GM23338 (cell line): ENCODE measurements at regions not wholly inside any gene's neighbourhood (a gene's known extent, or its start where the extent isn't known, plus 50 kb on each side); places are given as distances from the start of the nearest gene placed in this dataset.
A peak's percentile ranks its signal among the peaks of the same experiment; 100 is the strongest.

ENCODE experiments used
- CREB1 ChIP-seq: fragments of 250-450 bp; sonication (Bioruptor Pico); IDR thresholded peaks from 2 replicates; pipeline ENCODE4 v1.5.0; 2020; ENCODE audit warnings: low read depth, mild to moderate bottlenecking, moderate library complexity
- CTCF ChIP-seq, 2 experiments: fragments of 200-600 bp in 1 of 2; sonication (generic) in 1 of 2; conservative IDR thresholded peaks; 2 replicates each; pipeline versions ENCODE4 v1.5.1 to v1.6.1; 2016 to 2017; ENCODE audit warnings: antibody characterized with exemption in 2 of 2, low read depth in 2 of 2, mild to moderate bottlenecking in 2 of 2, moderate library complexity in 1 of 2
- ETS1 ChIP-seq: IDR thresholded peaks from 2 replicates; pipeline ENCODE4 v1.6.1; 2016; ENCODE audit warnings: antibody characterized with exemption
- EZH2 ChIP-seq: fragments of 200-600 bp; sonication (generic); IDR thresholded peaks from one replicate; pipeline ENCODE4 v1.8.0; 2017; ENCODE audit warnings: antibody characterized with exemption, mild to moderate bottlenecking, low read depth; ENCODE audit not compliant: unreplicated experiment
- EZH2phosphoT487 ChIP-seq: fragments of 200-600 bp; sonication (generic); IDR thresholded peaks from one replicate; pipeline ENCODE4 v1.8.1; 2018; ENCODE audit warnings: antibody characterized with exemption; ENCODE audit not compliant: unreplicated experiment
- JUNB ChIP-seq: IDR thresholded peaks from one replicate; pipeline ENCODE4 v1.6.1; 2016; ENCODE audit warnings: antibody characterized with exemption; ENCODE audit not compliant: unreplicated experiment
- NANOG ChIP-seq: IDR thresholded peaks from 2 replicates; pipeline ENCODE4 v1.6.1; 2016; ENCODE audit warnings: antibody characterized with exemption, borderline replicate concordance
- POLR2AphosphoS5 ChIP-seq: IDR thresholded peaks from 2 replicates; pipeline ENCODE4 v1.6.1; 2016; ENCODE audit warnings: antibody characterized with exemption, low read depth
- STAT1 ChIP-seq: IDR thresholded peaks from one replicate; pipeline ENCODE4 v1.6.1; 2016; ENCODE audit warnings: antibody characterized with exemption; ENCODE audit not compliant: unreplicated experiment
- ZNF114 ChIP-seq: fragments of 250-450 bp; sonication (Bioruptor Pico); IDR thresholded peaks from 2 replicates; pipeline ENCODE4 v1.5.0; 2020; ENCODE audit warnings: mild to moderate bottlenecking, moderate library complexity
- ZNF331 ChIP-seq: fragments of 250-450 bp; sonication (Bioruptor Pico); IDR thresholded peaks from 2 replicates; pipeline ENCODE4 v1.5.0; 2020; ENCODE audit warnings: low read depth, mild to moderate bottlenecking, moderate library complexity
- TF ChIP-seq, protein P1 (sequence below): IDR thresholded peaks from one replicate; pipeline ENCODE4 v1.6.1; 2018; ENCODE audit warnings: antibody characterized with exemption; ENCODE audit not compliant: unreplicated experiment
- TF ChIP-seq, protein P2 (sequence below): fragments of 250-450 bp; sonication (Bioruptor Pico); IDR thresholded peaks from 2 replicates; pipeline ENCODE4 v1.5.0; 2020; ENCODE audit warnings: mild to moderate bottlenecking, moderate library complexity

GRCh38 chr12:98137278-98137677 lies 378.1 kb upstream of the TMPO start:
- TF ChIP-seq POLR2AphosphoS5, result no peak
- TF ChIP-seq CTCF (conservative IDR thresholded peaks at IDR 0.05; ENCODE audit: low read depth in 2 of 2), result 0 out of 4 replicates have a peak, but pooled peaks of 1 of the 2 experiments have one; percentile 14
- TF ChIP-seq STAT1, result no peak
- TF ChIP-seq EZH2, result no peak
- TF ChIP-seq, protein P1, sequence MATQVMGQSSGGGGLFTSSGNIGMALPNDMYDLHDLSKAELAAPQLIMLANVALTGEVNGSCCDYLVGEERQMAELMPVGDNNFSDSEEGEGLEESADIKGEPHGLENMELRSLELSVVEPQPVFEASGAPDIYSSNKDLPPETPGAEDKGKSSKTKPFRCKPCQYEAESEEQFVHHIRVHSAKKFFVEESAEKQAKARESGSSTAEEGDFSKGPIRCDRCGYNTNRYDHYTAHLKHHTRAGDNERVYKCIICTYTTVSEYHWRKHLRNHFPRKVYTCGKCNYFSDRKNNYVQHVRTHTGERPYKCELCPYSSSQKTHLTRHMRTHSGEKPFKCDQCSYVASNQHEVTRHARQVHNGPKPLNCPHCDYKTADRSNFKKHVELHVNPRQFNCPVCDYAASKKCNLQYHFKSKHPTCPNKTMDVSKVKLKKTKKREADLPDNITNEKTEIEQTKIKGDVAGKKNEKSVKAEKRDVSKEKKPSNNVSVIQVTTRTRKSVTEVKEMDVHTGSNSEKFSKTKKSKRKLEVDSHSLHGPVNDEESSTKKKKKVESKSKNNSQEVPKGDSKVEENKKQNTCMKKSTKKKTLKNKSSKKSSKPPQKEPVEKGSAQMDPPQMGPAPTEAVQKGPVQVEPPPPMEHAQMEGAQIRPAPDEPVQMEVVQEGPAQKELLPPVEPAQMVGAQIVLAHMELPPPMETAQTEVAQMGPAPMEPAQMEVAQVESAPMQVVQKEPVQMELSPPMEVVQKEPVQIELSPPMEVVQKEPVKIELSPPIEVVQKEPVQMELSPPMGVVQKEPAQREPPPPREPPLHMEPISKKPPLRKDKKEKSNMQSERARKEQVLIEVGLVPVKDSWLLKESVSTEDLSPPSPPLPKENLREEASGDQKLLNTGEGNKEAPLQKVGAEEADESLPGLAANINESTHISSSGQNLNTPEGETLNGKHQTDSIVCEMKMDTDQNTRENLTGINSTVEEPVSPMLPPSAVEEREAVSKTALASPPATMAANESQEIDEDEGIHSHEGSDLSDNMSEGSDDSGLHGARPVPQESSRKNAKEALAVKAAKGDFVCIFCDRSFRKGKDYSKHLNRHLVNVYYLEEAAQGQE, result no peak
- no peak for TF ChIP-seq EZH2phosphoT487
- TF ChIP-seq ZNF114 (CRISPR knock-in tag), result no peak
- TF ChIP-seq CREB1 (CRISPR knock-in tag), result no peak
- TF ChIP-seq, protein P2, sequence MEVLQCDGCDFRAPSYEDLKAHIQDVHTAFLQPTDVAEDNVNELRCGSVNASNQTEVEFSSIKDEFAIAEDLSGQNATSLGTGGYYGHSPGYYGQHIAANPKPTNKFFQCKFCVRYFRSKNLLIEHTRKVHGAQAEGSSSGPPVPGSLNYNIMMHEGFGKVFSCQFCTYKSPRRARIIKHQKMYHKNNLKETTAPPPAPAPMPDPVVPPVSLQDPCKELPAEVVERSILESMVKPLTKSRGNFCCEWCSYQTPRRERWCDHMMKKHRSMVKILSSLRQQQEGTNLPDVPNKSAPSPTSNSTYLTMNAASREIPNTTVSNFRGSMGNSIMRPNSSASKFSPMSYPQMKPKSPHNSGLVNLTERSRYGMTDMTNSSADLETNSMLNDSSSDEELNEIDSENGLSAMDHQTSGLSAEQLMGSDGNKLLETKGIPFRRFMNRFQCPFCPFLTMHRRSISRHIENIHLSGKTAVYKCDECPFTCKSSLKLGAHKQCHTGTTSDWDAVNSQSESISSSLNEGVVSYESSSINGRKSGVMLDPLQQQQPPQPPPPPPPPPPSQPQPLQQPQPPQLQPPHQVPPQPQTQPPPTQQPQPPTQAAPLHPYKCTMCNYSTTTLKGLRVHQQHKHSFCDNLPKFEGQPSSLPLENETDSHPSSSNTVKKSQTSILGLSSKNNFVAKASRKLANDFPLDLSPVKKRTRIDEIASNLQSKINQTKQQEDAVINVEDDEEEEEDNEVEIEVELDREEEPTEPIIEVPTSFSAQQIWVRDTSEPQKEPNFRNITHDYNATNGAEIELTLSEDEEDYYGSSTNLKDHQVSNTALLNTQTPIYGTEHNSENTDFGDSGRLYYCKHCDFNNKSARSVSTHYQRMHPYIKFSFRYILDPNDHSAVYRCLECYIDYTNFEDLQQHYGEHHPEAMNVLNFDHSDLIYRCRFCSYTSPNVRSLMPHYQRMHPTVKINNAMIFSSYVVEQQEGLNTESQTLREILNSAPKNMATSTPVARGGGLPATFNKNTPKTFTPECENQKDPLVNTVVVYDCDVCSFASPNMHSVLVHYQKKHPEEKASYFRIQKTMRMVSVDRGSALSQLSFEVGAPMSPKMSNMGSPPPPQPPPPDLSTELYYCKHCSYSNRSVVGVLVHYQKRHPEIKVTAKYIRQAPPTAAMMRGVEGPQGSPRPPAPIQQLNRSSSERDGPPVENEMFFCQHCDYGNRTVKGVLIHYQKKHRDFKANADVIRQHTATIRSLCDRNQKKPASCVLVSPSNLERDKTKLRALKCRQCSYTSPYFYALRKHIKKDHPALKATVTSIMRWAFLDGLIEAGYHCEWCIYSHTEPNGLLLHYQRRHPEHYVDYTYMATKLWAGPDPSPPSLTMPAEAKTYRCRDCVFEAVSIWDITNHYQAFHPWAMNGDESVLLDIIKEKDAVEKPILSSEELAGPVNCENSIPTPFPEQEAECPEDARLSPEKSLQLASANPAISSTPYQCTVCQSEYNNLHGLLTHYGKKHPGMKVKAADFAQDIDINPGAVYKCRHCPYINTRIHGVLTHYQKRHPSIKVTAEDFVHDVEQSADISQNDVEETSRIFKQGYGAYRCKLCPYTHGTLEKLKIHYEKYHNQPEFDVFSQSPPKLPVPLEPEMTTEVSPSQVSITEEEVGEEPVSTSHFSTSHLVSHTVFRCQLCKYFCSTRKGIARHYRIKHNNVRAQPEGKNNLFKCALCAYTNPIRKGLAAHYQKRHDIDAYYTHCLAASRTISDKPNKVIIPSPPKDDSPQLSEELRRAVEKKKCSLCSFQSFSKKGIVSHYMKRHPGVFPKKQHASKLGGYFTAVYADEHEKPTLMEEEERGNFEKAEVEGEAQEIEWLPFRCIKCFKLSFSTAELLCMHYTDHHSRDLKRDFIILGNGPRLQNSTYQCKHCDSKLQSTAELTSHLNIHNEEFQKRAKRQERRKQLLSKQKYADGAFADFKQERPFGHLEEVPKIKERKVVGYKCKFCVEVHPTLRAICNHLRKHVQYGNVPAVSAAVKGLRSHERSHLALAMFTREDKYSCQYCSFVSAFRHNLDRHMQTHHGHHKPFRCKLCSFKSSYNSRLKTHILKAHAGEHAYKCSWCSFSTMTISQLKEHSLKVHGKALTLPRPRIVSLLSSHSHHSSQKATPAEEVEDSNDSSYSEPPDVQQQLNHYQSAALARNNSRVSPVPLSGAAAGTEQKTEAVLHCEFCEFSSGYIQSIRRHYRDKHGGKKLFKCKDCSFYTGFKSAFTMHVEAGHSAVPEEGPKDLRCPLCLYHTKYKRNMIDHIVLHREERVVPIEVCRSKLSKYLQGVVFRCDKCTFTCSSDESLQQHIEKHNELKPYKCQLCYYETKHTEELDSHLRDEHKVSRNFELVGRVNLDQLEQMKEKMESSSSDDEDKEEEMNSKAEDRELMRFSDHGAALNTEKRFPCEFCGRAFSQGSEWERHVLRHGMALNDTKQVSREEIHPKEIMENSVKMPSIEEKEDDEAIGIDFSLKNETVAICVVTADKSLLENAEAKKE (CRISPR knock-in tag), result no peak
- no peak for TF ChIP-seq ZNF331
- TF ChIP-seq ETS1, result no peak
- no peak for TF ChIP-seq JUNB
- TF ChIP-seq NANOG, result no peak
